ENCODE measurements at regions not wholly inside any gene's neighbourhood (a gene's known extent, or its start where the extent isn't known, plus 50 kb on each side); places are given as distances from the start of the nearest gene placed in this dataset.
"Not testable (repeated sequence)": the region's sequence is repeated elsewhere in the genome, so short reads cannot be mapped to it uniquely, and the experiment has no call there.

DNA sequence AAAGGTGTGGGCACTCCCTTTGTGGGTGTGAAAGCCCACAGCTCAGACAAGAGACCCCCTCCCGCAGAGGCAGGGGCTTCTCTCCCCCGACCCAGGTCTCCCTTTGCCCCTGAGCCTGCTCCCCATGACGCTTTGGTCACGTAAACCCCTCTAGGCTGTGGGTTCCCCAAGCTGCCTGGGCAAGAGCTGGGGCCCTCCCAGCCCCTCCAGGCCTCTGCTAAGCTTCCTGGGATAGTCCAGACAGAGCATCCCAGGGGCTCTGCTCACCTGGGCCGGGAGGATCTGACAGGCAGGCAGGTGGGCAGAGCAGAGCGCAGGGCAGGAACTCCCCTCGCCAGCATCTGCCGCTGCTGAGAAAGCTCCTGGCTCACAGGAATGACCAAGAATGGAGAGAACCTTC, 177.3 kb downstream of the BANP start:
- DNase-seq: no peak

DNA sequence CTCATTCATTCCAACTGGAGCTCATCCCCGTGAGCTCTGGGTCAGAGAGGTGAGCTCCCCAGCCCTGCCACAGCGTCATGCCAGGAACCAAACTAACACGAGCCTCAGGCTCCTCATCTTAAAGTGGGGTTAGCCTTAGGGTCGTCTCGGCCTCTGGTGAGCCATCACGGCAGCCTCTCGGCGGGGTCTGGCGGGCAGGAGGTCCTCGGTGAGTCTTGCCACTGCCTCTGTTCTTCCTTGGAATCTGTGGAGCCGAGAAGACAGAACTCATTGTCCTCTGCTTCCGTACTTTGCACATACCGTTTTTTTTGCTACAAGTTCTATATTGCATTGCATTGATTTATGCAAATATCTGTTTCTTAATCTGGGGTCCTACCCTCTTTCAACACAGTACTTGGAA, 177.9 kb downstream of the BANP start:
- DNase-seq: not testable (repeated sequence)

DNA sequence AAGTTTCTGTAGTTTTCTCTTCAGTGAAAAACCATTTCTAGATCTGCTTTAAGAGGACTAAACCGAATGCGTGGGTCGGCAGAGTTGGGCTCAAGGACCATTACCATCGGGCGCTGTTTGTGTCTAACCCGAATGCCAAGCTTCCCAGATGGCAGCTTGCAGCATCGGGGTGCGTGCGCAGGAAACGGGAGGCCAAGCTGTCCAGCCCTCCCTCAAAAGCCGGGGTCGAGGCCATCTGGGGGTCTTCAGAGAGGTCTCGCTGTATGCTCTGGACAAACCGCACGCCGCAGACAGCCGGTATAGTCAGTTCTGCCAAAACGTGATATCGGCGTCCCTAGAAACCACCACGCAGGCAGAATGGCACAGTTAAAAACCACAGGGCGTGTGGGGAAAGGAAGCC, 178.8 kb downstream of the BANP start:
- DNase-seq: no peak

DNA sequence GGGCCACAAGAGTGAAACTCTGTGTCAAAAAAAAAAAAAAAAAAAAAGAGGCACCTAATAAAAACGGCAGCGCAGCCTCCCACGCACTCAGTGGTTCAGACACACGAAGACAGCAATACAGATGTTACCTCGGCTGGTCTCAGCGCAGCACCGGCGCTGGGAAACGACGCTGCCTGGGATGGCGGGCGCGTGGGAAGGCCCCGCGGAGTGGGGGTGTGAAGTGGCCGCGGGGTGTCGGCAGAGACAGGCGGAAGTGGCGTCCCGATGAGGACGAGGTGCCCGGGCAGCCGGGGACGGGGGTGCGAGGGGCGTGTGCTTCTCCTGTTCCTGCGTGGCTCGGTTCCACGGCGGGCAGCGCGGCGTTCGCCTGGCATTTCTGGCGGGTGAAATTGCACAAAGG, 179.4 kb downstream of the BANP start:
- no peak for DNase-seq

DNA sequence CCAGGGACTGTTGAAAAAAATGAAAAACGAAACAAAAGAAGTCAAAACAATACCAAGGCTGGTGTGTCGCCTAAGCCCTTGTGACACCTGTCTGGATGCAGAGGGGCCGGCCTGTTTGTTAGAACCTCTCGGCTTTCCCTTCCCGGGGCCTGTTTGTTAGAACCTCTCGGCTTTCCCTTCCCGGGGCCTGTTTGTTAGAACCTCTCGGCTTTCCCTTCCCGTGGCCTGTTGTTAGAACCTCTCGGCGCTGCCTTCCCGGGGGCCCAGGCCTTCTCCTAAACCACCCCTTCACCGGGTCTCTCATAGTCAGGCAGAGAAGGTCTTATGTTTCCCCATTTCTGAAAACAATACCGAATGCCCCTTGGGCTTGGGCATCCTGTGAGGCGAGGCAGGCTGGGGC, 180.0 kb downstream of the BANP start:
- DNase-seq: no peak

DNA sequence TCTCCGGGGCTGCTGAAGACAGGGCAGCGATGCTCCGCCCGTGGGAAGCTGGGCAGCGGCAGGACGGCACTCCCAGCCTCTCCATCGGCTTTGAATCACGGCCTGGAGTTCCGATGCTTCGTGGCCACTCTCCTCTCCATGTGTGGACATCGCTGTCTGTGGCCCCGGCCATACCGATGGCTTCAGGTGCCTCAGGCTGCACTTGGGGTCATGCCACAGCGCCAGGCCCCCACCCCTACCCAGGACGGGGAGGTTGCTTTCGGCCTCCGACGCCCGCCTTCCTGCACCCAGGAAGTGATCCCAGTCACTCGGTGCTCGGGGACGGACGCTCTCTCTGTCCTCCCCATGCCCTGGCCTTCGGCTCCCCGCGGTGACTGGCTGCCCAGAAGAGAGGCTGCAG, 180.7 kb downstream of the BANP start:
- no peak for DNase-seq

DNA sequence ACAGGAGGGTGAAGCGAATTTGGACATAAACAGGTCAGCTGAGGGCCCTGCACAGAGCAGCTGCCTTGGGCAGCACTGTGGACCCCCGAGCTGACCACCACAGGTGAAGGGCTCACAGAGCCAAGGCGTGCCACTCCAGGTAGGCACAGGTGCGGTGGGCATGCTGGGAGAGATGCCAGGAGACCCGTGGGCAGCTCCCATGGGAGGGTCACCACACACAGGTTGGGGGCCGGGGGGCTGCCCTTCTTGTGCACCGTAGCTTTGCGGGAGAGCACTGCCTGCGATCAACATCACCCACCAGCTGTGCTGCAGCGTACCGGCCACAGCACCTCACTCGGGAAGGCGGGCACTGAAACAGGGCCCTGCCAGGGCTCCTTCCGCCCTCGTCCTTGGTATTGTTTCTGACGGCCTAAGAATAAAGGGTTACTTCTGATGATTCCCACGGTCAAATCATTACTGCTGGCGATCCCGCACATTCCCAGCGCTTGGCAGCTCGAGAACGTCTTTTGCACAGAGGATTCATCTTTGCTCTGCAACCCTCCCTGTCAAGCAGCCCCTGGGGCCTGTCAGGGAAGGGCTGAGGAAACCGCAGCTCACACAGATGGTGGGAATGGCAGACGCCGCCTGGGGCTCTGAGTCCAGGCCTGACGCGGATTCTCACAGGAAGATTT, 181.7 kb downstream of the BANP start:
- no peak for DNase-seq

DNA sequence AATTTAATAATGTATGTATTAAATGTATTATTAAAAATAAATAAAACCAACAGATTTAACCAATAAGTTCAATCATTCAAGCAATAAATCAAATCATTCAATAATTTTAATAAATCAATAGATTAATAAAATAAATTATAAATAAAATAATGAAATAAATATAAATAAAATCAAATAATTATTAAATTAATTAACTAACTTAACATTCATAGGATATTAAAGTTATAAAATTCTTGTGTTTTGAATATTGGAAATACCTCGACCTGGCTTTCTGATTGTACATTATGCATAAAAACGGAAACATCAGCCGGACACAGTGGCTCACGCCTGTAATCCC, 182.2 kb downstream of the BANP start:
- DNase-seq: no peak

DNA sequence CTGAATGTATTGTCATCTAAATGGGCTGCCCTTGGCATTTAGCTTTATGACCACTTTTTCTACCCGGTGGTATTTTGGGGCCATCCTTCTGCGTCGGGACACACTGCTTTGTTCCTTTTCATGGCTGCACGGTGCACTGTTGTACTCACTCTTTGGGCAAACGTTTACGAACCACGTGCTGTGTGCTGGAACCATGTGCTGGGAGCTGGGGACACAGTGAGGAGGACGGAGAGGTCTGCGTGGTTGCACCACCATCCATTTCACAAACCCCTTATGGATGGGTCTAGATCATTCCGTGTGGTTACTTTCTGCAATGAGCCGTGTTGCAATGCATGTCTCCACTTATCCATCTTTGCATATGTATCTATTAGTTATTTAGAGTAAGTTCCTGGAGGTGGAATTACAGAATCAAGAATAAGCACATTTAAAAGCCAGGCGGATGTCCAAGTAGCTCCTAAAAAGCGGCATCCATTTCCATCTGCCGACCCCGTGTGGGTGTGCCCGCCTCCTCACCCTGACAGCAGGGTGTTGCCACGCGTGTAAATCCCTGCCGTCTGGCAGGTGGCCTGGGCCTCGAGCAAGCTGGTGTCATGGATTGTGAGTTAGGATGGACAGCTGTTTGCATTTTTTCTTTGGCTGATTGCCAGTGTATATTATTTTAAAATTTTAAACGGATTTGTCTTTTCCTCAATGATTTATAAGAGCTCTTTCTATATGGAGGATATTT, 183.1 kb downstream of the BANP start:
- not testable (repeated sequence) for DNase-seq

DNA sequence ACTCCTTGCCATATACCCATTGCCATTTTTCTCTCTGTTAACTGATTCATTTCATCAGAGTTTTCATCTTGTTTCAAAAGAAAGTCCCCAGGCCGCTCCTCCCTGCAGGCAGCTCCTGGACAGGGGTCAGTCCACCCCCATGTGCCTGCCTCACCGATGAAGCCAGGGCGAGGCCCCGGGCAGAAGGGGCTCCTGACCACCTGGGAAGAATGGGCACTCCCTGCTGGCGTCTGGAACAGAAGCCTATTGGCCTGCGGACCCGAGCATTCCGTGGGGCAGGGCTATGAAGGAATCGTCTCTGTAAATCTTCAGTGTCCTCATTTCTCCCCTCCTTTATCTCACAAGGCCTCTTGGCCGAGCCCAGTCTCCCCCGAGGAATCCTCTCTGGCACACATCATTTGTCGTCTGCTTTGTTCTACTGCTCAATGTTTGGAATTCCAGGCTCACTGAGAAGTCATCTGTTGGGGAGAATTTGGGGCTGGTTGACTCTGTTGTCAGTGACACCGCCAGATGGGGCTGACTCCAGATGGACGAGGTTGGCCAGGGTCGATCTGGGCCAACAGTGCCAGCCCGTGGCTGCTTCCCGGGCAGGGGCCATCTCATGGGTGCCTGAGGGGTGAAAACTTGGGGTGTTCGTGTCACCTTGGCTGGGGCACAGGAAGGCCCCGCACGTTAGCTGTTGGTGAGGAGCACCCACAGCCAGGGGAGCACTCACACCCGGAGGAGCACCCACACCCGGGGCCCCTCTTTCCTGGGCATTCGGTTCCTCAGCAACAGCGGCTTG, 183.9 kb downstream of the BANP start:
- DNase-seq: not testable (repeated sequence)

DNA sequence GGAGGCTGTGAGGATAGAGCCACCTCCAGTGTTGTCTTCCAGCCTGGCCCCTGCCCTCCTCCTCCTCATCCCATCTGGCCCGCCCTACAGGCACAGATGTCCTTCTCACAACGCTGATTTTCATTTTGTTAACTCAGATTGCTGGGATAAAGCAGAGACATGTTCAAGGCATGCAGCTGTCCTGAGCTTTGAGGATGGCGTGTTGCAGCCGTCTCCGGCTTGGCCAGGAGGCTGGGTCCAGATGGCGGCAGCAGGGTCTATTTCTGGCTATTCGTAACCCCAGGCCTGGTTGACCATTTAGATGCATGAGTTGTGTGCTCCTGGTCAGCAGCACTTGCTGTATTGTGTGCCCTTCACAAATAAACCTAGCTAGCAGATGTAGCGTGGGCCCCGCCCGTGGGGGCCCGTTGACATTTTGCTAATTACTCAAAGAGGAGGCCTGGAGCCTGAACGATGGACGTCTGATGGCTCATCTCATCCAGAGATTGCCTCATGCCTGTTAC, 185.0 kb downstream of the BANP start:
- not testable (repeated sequence) for DNase-seq

DNA sequence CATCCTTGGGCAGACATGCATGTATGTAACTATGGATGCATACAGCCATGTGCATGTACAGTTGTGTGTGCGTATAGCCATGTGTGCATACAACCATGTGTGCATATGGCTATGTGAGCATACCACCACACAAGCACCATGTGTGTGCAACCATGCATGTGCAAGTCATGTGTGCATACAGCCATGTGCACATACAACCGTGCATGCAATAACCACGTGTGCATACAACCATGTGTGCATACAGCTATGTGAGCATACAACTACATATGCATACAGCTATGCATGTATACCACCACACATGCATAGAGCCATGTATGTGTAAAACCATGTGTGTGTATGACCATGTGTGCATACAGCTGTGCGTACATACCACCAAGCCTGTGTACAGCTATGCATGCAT, 185.7 kb downstream of the BANP start:
- DNase-seq: not testable (repeated sequence)

DNA sequence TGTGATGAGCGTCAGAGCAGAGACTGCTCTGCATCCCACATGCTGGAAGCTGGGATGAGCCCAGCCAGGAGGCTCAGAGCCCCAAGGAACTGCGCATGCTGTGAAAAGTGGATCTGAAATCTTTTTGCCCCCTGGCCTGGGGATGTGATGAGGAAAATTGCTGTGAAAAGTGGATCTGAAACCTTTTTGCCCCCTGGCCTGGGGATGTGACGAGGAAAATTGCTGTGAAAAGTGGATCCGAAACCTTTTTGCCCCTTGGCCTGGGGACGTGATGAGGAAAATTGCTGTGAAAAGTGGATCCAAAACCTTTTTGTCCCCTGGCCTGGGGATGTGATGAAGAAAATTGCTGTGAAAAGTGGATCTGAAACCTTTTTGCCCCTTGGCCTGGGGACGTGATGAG, 187.9 kb downstream of the BANP start:
- DNase-seq: not testable (repeated sequence)

DNA sequence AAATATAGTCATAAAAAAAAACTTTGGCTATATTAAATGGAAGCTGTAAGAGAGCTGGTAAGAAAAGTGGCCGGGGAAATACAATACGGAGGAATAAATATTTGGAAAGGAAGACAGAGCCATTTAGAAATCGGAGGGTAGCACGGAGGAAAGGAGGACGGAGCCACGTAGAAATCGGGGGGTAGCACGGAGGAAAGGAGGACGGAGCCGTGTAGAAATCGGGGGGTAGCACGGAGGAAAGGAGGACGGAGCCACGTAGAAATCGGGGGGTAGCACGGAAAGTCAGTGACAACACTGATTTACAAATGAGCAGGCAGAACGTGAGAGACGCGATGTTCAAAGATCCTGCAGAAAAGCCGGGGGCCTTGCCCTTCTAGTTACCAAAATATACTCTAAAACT, 189.0 kb downstream of the BANP start:
- DNase-seq: not testable (repeated sequence)

DNA sequence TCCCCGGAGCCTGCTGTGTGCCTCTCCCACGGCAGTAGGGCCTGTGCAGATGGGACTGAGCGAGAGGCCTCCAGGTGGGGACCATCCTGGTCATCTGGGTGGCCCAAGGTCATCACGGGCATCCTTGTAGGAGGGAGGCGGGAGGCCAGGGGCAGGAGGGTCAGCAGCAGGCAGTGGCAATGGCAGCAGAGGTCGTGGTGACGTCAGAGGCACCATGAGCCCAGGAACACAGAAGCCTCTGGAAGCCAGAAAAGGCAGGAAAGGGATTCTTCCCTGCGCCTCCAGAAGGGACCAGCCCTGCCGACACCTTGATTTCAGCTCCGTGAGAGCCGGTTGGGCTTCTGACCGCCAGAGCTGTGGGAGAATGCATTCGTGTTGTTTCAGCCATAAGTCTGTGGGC, 190.3 kb downstream of the BANP start:
- DNase-seq: no peak

DNA sequence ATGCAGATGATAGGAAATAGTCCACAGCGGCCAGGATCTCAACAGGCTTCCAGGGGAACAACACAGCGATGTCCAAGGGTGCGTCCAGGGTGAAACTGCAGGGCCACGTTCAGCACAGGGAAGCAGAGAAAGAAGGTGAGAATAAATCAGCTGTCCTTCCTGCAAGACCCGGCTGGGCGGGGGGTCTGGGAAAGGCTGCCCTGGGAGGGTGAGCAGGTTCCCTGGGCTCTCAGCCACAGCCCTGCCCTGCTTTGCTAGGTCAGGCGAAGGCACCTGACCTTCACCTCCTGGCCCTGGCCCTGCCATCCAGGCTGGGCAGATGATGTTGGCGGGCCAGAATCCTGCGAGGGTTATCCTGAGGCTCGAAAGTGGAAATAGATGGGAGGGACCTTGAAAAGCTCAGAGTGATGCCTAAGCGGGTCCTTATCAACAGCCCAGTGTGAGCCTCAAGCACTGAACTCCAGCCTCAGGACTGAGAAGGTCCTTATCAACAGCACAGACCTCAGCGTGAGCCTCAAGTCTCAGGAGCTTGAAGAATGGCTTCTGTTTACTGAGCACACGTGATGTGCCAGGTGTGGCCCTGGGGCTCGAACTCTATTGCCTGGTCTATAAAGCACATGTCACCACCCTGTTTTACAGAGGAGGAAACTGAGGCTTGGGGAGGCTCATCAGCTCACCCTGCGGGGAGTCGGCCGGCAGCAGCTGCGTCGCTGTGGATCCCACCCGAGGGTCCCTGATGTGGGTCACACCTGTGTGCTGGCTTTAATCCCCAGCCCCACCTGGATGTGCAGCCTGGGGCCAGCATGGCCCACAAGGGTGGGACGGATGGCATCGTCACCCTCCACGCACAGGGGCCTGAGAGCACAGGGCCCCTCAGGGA, 191.1 kb downstream of the BANP start:
- not testable (repeated sequence) for DNase-seq

DNA sequence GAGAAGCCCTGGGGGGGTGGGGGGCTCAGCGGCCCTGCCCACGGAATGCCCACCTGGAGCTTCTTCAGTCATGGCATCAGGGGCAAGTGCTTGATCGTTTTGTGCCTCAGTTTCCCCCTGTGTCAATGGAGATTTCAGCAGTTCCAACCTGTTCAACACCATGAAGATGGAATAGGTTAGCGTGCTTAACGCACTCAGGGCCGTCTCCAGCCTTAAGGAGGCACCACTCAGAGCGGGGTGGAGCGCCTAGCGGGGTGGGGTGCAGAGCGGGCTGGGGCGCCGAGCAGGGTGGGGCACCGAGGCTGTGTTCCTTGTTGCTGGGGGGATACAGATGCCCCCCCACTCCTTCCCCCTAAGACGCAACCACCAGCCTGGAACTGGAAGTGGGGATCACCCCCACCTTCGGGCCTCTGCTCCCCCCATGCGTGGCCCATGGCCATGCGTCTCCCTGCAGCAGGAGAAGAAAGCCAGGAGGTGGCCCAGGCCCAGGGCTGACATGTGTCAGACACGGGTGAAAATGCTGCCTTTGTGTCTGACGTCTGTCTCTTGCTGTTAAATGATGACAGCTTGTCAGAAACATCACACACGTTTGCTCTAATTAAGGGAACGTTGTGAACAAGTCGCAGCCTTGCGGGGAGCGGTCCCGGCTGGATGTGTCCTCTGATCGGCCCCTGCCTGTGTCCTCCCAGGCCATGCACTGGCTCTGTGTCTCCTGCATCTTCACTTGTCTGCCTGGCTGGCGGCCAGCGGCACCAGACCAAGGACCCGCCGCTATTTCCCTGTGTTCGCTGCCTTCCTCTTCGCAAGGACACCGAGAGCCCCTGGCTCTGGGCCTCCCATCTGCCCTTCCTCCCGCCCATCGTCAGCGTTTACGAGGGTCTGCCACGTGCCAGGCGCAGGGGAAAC, 192.1 kb downstream of the BANP start:
- not testable (repeated sequence) for DNase-seq

DNA sequence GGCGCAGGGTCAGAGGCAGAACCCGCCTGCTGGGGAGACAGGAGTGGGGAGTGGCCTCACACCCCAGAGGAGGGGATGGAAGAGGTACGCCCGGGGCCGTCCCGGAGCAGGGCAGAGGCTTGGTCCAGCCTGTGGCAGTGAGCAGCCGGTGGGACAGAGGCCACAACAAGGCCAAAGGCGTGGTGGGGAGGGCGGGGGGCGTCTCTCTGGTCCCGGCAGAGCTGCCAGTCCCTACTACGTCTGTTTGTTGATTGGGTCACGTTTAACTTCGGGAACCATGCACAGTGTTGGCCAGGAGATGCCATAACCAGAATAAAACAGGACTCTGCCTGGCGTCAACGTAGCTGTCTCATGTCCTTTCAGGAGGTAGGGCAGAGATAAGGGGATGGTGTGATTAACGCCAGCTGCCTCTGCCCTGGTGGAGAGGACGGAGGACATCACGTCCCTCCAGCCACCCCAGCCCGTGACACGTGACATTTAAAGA, 192.8 kb downstream of the BANP start:
- DNase-seq: no peak

DNA sequence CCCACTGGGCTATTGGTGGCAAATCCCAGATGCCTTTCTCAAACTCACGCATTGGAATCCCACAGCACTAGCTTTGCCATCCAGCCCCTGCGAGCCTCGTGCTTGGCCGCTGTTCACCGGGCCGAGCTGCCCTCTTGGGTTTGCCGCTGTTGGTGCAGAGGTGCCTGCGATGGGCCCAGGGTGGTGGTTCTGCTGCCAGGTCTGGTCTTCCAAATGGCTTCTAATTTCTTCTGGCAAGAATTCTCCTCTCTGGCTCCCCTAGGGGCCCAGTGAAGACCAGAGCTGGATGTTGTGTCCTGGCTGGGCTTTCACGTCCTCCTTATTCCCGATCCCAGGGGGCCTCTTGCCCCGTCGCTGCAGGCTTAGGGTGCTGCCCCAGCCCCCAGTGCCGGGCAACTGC, 194.1 kb downstream of the BANP start:
- DNase-seq: not testable (repeated sequence)

DNA sequence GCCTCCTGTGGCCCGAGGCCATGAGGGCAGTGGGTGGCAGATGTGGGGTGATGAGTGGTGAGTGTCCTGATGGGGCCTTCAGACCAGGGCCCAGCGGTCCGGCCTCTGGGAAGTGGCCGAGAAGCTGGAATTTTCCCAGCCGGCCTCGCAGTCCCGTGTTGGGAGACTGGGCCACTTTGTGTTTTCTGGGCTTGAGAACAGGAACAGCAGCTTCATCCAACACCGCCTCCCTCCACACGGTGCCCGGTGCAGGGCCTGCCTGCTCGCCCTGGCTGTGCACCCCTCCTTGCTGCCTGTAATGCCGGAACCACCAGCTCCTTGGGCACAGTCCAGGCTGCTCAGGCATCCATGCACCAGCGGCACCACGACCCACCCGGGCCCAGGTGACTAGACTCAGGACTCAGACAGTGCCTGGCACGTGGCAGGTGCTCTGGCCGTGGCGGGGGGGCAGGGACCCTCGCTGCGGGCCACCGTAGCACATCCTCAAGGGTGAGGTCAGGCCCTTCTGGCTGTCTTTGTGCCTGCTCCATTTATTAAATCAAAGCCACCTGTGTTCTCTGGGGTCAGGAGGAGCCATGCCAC, 194.7 kb downstream of the BANP start:
- DNase-seq: not testable (repeated sequence)

DNA sequence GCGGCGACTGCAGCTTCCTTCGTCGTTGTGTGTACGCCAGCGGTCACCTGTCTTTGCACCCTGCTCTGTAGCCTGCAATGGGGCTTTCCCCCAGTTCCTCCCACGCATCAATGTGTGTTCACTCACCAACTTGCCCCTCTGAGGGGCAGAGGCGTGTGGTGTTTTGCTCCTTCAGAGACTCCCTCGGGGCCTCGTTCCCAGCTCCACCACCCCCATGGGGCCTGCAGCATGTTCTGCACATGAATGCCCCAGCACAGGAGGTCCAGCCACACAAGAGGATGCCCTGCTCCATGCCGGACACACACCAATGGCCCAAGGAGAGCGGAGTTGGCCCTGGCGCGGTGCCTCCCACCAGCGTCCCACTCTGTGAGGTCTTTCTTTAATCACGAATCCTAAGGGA, 196.8 kb downstream of the BANP start:
- not testable (repeated sequence) for DNase-seq

Data from activated T-cell treated with anti-CD3 and anti-CD28 coated beads for 4 hours (primary cell).